NOMO-1 treated with DMSO at 0.1 percent for 48 hours (cell line): ENCODE measurements at regions not wholly inside any gene's neighbourhood (a gene's known extent, or its start where the extent isn't known, plus 50 kb on each side); places are given as distances from the start of the nearest gene placed in this dataset.
"Not testable (repeated sequence)": the region's sequence is repeated elsewhere in the genome, so short reads cannot be mapped to it uniquely, and the experiment has no call there.

Experiments
- DNase-seq: peaks from one replicate; lab custom pipeline; 2025; ENCODE audit not compliant: unreplicated experiment; lab: John Stamatoyannopoulos, UW

GRCh38 chr4:60266505-60266904, 933.6 kb upstream of the ADGRL3 start:
- DNase-seq, result no peak

GRCh38 chr4:60296386-60296785, 903.7 kb upstream of the ADGRL3 start:
- no peak for DNase-seq

GRCh38 chr4:60313611-60314178, 886.4 kb upstream of the ADGRL3 start:
- DNase-seq, result no peak

- no peak for DNase-seq
Observed at GRCh38 chr4:60314416-60314815, 885.7 kb upstream of the ADGRL3 start.

DNA sequence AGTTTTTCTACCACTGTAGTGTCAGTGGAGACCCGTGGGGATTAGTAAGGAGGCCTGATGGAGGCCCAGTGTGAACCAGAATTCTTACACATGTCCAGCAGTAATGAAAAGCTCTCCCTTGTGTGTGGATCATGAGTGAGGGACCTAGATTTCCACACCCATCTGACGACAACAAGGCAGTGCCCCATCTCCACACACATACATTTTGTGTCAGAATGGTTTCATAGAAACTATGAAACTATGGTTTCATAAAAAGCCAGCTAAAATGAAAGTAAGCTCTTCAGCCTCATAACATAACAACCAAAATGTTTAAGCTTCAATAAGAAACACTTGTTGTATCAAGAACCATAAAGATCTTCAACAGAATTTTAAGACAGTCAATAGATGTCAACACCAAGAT, 884.5 kb upstream of the ADGRL3 start:
- no peak for DNase-seq

DNA sequence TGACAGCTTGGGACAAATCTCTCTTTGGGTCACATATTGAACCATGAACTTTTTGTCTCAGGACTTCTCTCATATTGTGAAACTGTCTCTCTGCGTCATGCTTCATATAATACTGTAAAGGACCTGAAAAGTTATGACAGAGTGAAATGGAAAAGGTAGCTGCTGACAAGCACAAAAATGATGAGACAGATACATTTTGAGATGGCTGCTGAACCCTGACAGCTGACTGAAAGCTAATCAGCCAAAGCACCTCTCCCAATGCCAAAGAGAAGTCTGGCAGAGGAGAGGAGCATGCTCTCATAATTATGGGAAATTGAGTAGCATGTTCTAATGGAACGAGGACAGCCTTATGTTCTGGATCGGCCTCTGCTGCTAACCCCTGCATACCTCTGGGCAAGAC, 873.4 kb upstream of the ADGRL3 start:
- no peak for DNase-seq

- DNase-seq, result no peak
Observed at GRCh38 chr4:60327651-60328050, 872.5 kb upstream of the ADGRL3 start.

GRCh38 chr4:60344908-60345307, 855.2 kb upstream of the ADGRL3 start:
- DNase-seq, result no peak

DNA sequence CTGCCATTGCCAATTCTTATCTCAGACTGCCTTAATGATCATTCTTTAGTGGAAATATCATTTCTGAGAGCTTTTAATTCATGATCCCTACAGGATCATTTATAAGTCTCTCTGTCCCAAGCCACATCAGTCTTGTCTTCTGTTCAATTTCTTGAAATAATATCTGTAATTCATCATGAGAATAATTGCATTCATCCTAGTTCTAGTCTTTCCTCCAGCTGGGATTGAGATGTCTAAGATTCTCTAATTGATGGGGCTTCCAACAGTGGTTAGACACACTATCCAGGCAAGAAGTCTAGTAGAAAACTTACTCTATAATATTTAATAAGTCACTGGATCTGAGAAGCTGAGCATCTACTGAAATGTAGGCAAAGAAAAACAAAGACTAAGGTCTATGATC, 854.7 kb upstream of the ADGRL3 start:
- no peak for DNase-seq

- DNase-seq, result no peak
Observed at GRCh38 chr4:60359746-60360367, 840.3 kb upstream of the ADGRL3 start.

GRCh38 chr4:60365176-60365575, 835.0 kb upstream of the ADGRL3 start:
- no peak for DNase-seq

DNA sequence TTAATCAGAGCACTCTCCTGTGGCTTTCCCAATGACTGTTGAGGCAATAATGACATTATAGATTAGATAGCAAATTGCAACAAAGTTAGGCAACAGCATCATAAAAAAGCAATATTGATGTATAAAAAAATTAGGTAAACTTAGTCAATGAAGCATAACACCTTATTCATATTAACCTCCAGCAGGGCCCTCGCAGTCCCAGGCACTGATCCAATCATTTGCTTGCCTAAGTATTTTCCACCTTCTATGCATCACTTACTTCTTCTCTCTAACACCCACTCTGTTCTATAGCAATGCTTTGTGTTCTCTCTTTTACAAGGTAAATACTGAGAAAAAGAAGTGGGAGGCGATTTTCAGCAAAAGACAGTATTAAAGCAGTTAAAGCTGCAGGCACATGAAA, 833.5 kb upstream of the ADGRL3 start:
- DNase-seq, result no peak

DNA sequence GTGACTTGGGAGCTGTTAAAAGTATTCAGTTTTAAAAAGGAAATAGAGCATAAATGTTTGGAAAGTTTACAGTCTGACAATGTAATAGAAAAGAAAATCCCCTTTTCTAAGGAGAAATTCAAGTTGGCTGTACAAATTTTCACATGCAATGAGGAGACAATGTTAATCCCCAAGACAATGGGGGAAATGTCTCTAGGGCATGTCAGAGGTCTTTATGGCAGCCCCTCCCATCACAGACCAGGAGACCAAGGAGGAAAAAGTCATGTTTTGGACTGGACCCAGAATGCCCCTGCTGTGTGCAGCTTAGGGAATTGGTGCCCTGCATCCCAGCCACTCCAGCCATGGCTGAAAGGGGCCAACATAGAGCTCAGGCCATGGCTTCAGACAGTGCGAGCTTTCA, 831.1 kb upstream of the ADGRL3 start:
- no peak for DNase-seq

DNA sequence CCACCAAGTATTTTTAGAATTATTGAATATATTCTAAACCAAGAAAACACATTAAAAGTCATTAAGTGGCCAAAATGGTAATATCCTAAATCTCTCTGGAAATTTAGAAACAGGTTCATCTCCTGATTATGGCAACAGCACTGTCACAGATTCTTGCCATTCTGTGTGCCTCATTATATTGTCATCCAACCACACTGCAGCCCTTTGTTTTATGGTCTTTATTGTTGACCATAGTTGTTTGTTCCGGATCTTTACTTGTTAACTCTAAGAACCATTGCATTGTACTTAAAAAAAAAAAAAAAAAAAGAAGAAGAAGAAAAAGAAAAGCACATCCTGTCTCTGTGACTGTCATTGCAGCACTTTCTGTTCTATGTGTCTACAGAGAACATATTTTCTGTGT, 822.1 kb upstream of the ADGRL3 start:
- DNase-seq, result no peak

DNA sequence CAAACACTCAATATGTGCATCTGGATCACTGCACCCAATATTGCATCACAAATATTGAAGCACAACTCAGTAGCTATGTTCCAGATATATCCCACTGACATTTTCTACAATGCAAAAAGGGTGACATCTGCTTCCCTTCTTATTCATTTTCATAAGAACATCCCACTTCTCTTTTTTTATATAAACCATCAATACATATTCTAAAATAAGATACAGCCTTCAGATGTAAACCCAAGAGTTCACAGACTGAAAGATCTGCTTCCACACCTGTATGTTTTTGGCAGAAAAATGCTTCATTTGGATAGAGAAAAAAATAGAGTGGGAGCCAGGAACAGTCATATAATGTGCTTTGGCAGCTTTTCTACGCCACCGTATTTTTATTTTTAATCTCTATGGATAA, 815.6 kb upstream of the ADGRL3 start:
- DNase-seq, result no peak

DNA sequence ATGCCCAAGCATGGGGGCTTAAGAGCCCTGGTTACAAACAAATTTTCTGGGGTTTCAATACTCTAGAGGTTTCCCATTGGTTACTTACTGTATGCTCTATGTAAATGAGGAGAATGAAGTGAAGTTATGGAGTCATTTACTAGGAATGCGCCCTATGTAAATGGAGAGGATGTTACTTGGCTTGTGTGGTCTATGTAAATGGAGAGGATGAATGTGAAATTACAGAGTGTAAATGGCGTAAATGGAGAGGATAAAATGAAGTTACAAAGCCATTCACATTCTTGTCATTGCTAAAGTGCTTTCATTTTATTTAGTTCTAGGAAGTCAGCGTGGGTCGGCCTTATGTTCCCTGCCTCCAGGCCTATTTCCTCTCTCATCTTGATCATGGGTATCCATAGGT, 810.5 kb upstream of the ADGRL3 start:
- DNase-seq, result no peak

- DNase-seq, result no peak
Observed at GRCh38 chr4:60396341-60397049, 803.6 kb upstream of the ADGRL3 start.

DNA sequence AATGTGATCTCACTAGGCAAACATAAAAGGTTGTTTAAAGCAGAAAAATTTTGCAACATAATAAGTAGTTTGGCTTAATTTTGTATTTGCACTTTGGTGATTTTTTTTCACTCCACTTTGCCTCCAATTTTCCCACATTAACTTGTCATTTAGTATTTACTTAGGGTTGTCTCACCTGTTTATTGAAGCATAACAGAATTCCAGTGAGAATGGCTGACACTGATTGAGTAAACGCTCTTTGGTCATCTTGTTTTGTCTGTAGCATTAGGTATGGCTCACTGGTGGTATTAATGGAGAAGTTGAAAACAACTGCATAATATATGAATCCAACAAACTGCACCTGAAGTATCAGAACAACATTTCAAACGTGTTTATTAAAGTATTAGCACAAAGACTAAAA, 799.5 kb upstream of the ADGRL3 start:
- DNase-seq, result no peak

GRCh38 chr4:60404027-60404426, 796.1 kb upstream of the ADGRL3 start:
- DNase-seq, result no peak

DNA sequence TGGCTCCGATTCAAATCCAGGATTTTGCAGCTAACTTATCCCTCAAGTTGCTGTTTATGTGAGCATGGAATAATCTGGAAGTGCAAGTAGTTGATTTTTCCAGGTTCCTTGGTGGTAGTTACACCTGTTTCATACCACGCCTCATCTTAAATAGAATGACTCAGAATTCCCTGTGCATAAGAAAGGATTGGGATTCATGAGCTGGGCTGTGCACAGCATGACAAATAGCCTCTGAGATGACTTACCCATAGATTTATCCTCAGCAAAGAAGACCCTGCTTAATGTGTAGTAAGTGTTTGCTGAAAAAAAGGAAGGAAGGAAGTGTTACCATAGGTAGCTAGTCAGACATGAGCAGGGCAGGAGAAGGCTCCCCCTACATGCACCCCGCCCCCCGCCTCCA, 777.7 kb upstream of the ADGRL3 start:
- no peak for DNase-seq

- not testable (repeated sequence) for DNase-seq
Observed at GRCh38 chr4:60423573-60424184, 776.4 kb upstream of the ADGRL3 start.

- no peak for DNase-seq
Observed at GRCh38 chr4:60432911-60433310, 767.2 kb upstream of the ADGRL3 start.
